ENCODE measurements at regions not wholly inside any gene's neighbourhood (a gene's known extent, or its start where the extent isn't known, plus 50 kb on each side); places are given as distances from the start of the nearest gene placed in this dataset.

DNA sequence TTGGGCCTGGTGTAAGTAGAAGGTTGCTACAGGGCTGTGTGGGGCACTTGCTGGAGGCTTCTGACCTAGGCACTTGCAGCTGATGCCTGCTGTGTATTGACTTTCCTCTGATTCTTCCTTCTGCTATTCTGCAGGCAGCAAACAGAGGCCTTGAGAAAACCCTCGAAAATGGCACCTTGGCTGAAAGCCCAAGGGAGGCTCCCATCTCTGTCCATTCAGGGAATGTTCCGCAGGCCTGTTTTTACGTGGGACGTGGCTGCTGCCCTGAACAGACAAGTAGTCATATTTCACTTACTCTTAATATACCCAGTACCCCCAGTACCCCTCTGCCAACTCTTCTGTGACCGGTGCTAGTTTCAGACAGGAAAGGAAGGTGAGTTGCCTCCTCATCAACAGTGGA lies 664.7 kb downstream of the INHBA start:
- no TSS peak for BruUV-seq (replicated peaks)
- Histone ChIP-seq H3K4me1 (ENCODE audit: control insufficient read depth, insufficient read depth, low read length) (no peaks in the 10 kb centered on the region), H3K9ac (ENCODE audit: control insufficient read depth, insufficient read depth, low read length) (no peak overlapping the region), H3K4me3 (no peak overlapping the region), H2AFZ (ENCODE audit: control insufficient read depth, low read depth, low read length) (no peak overlapping the region), H3K79me2 (ENCODE audit: control insufficient read depth, insufficient read depth, low read length) (no peaks in the 10 kb centered on the region), H4K20me1 (ENCODE audit: control insufficient read depth, insufficient read depth) (no peaks in the 10 kb centered on the region), H3K27ac (ENCODE audit: control insufficient read depth, insufficient read depth) (no peak overlapping the region), H3K27me3 (replicated peaks in 1 of 2; ENCODE audit: control insufficient read depth in 2 of 2, insufficient read depth in 2 of 2, low read length in 1 of 2) (no peaks in the 10 kb centered on the region), H3K36me3 (ENCODE audit: control insufficient read depth in 2 of 2, insufficient read depth in 2 of 2, low read length in 1 of 2) (no peaks in the 10 kb centered on the region), H3K9me3 (replicated peaks; ENCODE audit: control insufficient read depth, insufficient read depth, low read length) (no peaks in the 10 kb centered on the region), H3K4me2 (ENCODE audit: control insufficient read depth, insufficient read depth) (no peak overlapping the region)
- CTCF ChIA-PET, result interaction anchor here (0.7 to 2.1 kb wide), 3 partner anchors 10 to 35 kb away, joined by 3 to 7 read pairs (median 3); no protein-coding TSS in a partner anchor
- POLR2A ChIA-PET, result no interaction called here
- RAD21 ChIA-PET (ENCODE audit: unreplicated experiment), result no interaction called here
- no peak for DNase-seq (ENCODE audit: low read depth, low spot score)
- ATAC-seq, result no peak
- no peak for TF ChIP-seq MTA3 (IDR thresholded peaks at IDR 0.05; ENCODE audit: borderline replicate concordance, low read length)
- no peak for TF ChIP-seq ZNF217 (IDR thresholded peaks at IDR 0.05)
- FAIRE-seq, result no peak
- SMC1A ChIA-PET (ENCODE audit: uncharacterized antibody, unreplicated experiment), result interaction anchor here (1.0 kb wide), 1 partner anchor 35 kb away, joined by 5 read pairs; no protein-coding TSS in a partner anchor
- WGBS (ENCODE audit: insufficient coverage, insufficient replicate concordance, low lambda C conversion rate, missing lambda C conversion rate), result 22% methylated on average over 5 of the region's 5 CpGs
- intact Hi-C loops (cut with micrococcal nuclease; ENCODE audit: unreplicated experiment) (no loop called here), in situ Hi-C loops (cut with MboI) (no loop called here)

DNA sequence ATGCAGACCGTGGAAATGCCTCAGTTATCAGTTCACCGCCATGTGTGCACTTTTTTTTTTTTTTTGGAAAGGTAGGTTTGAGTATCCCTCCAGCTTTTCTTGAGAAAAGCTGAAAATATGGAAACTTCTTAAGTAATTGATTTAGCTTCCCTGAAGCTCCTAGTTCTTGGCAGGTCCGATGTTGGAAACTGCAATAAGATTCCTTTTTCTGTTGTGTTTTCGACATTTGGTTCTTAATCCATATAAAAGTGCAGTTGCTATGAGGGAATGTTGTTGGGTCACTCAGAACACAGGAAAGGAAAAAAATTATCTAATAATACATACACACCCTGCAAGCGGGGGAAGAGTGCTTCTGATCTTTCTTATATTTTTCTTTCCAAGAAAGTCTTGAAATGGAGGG lies 665.2 kb downstream of the INHBA start:
- Histone ChIP-seq H3K4me1 (ENCODE audit: control insufficient read depth, insufficient read depth, low read length) (no peaks in the 10 kb centered on the region), H3K27me3 (replicated peaks in 1 of 2; ENCODE audit: control insufficient read depth in 2 of 2, insufficient read depth in 2 of 2, low read length in 1 of 2) (no peaks in the 10 kb centered on the region), H3K27ac (ENCODE audit: control insufficient read depth, insufficient read depth) (no peak overlapping the region), H3K9ac (ENCODE audit: control insufficient read depth, insufficient read depth, low read length) (no peak overlapping the region), H3K36me3 (ENCODE audit: control insufficient read depth in 2 of 2, insufficient read depth in 2 of 2, low read length in 1 of 2) (no peaks in the 10 kb centered on the region), H2AFZ (ENCODE audit: control insufficient read depth, low read depth, low read length) (no peak overlapping the region), H3K4me2 (ENCODE audit: control insufficient read depth, insufficient read depth) (no peak overlapping the region), H4K20me1 (ENCODE audit: control insufficient read depth, insufficient read depth) (no peaks in the 10 kb centered on the region), H3K4me3 (no peak overlapping the region), H3K9me3 (replicated peaks; ENCODE audit: control insufficient read depth, insufficient read depth, low read length) (no peaks in the 10 kb centered on the region), H3K79me2 (ENCODE audit: control insufficient read depth, insufficient read depth, low read length) (no peaks in the 10 kb centered on the region)
- in situ Hi-C loops (cut with MboI) (no loop called here), intact Hi-C loops (cut with micrococcal nuclease; ENCODE audit: unreplicated experiment) (no loop called here)
- no peak for TF ChIP-seq RFX5 (IDR thresholded peaks at IDR 0.05; ENCODE audit: low read depth, low read length)
- TF ChIP-seq RELA (IDR thresholded peaks at IDR 0.05; ENCODE audit: borderline replicate concordance, partially characterized antibody), result no peak
- TF ChIP-seq, protein P1, sequence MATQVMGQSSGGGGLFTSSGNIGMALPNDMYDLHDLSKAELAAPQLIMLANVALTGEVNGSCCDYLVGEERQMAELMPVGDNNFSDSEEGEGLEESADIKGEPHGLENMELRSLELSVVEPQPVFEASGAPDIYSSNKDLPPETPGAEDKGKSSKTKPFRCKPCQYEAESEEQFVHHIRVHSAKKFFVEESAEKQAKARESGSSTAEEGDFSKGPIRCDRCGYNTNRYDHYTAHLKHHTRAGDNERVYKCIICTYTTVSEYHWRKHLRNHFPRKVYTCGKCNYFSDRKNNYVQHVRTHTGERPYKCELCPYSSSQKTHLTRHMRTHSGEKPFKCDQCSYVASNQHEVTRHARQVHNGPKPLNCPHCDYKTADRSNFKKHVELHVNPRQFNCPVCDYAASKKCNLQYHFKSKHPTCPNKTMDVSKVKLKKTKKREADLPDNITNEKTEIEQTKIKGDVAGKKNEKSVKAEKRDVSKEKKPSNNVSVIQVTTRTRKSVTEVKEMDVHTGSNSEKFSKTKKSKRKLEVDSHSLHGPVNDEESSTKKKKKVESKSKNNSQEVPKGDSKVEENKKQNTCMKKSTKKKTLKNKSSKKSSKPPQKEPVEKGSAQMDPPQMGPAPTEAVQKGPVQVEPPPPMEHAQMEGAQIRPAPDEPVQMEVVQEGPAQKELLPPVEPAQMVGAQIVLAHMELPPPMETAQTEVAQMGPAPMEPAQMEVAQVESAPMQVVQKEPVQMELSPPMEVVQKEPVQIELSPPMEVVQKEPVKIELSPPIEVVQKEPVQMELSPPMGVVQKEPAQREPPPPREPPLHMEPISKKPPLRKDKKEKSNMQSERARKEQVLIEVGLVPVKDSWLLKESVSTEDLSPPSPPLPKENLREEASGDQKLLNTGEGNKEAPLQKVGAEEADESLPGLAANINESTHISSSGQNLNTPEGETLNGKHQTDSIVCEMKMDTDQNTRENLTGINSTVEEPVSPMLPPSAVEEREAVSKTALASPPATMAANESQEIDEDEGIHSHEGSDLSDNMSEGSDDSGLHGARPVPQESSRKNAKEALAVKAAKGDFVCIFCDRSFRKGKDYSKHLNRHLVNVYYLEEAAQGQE (IDR thresholded peaks at IDR 0.05; ENCODE audit: low read depth, low read length), result no peak
- TF ChIP-seq MEF2B (IDR thresholded peaks at IDR 0.05; ENCODE audit: partially characterized antibody, poor library complexity, severe bottlenecking), result no peak
- TF ChIP-seq RAD51 (IDR thresholded peaks at IDR 0.05), result no peak
- TF ChIP-seq ASH2L (IDR thresholded peaks at IDR 0.05; ENCODE audit: borderline replicate concordance, low read depth), result no peak
- TF ChIP-seq BACH1 (IDR thresholded peaks at IDR 0.05; ENCODE audit: borderline replicate concordance), result no peak
- TF ChIP-seq YY1 (IDR thresholded peaks at IDR 0.05; ENCODE audit: low read depth, low read length), result no peak
- TF ChIP-seq, protein P2, sequence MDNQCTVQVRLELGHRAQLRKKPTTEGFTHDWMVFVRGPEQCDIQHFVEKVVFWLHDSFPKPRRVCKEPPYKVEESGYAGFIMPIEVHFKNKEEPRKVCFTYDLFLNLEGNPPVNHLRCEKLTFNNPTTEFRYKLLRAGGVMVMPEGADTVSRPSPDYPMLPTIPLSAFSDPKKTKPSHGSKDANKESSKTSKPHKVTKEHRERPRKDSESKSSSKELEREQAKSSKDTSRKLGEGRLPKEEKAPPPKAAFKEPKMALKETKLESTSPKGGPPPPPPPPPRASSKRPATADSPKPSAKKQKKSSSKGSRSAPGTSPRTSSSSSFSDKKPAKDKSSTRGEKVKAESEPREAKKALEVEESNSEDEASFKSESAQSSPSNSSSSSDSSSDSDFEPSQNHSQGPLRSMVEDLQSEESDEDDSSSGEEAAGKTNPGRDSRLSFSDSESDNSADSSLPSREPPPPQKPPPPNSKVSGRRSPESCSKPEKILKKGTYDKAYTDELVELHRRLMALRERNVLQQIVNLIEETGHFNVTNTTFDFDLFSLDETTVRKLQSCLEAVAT (IDR thresholded peaks at IDR 0.05), result no peak
- 35% methylated on average over 5 of the region's 5 CpGs for WGBS (ENCODE audit: insufficient coverage, insufficient replicate concordance, low lambda C conversion rate, missing lambda C conversion rate)
- DNase-seq (ENCODE audit: low read depth, low spot score), result no peak
- FAIRE-seq, result no peak
- RAD21 ChIA-PET (ENCODE audit: unreplicated experiment), result no interaction called here
- ATAC-seq, result no peak
- BruUV-seq (replicated peaks), result no TSS peak
- CTCF ChIA-PET, result interaction anchor here (0.7 to 2.1 kb wide), 3 partner anchors 34 to 662 kb away, joined by 3 to 7 read pairs (median 3); no protein-coding TSS in a partner anchor
- SMC1A ChIA-PET (ENCODE audit: uncharacterized antibody, unreplicated experiment), result interaction anchor here (0.8 to 1.0 kb wide), 3 partner anchors 34 to 109 kb away, joined by 3 to 5 read pairs (median 3); no protein-coding TSS in a partner anchor
- POLR2A ChIA-PET, result interaction anchor here (0.6 to 0.7 kb wide), 2 partner anchors 74 to 698 kb away, joined by 3 read pairs; no protein-coding TSS in a partner anchor

Measured in GM12878 (cell line).